HCT116 (cell line): ENCODE measurements at regions not wholly inside any gene's neighbourhood (a gene's known extent, or its start where the extent isn't known, plus 50 kb on each side); places are given as distances from the start of the nearest gene placed in this dataset.

Experiments used
- ATAC-seq: fragments of 200-7000 bp; cut with Tn5 transposase; 2 replicates; pipeline ENCODE4 v1.9.1; 2020; ENCODE audit warnings: mild to moderate bottlenecking, moderate library complexity
- BruUV-seq: library from RNA; stranded (reverse); fragments of 400-500 nt; replicated peaks from 2 replicates; lab custom pipeline; 2021; lab: Mats Ljungman, UMichigan
- CTCF ChIA-PET: fragments of 300-600 bp; sonication (Branson Sonifier 250); formaldehyde crosslinking; loops from one replicate; lab custom pipeline; 2021; ENCODE audit warnings: antibody characterized with exemption; lab: Charles Lee
- POLR2A ChIA-PET: fragments of 300-600, 350-600 bp; sonication (Branson Sonifier 250); formaldehyde crosslinking; loops from one replicate; lab custom pipeline; 2021; ENCODE audit warnings: antibody characterized with exemption; lab: Charles Lee
- RAD21 ChIA-PET, 2 experiments: fragments of 300-600 bp; sonication (Branson Sonifier 250); formaldehyde crosslinking; loops; one replicate each; lab custom pipeline; 2023; ENCODE audit warnings: low total read pairs in 2 of 2; ENCODE audit not compliant: uncharacterized antibody in 2 of 2, unreplicated experiment in 2 of 2, low non-redundant PET in 1 of 2; lab: Charles Lee
- DNase-seq: peaks from one replicate; pipeline ENCODE4 v3.0.0-alpha.2; 2010; ENCODE audit warnings: low read depth, low spot score
- H2AFZ ChIP-seq: fragments of 200-600 bp; shearing (Covaris generic), sonication (generic); 2 replicates; pipeline ENCODE4 v1.6.1; 2017; ENCODE audit warnings: low read depth, mixed run types, mixed read lengths, antibody characterized with exemption, low read length; ENCODE audit not compliant: poor library complexity, severe bottlenecking
- H3K27ac ChIP-seq: 2 replicates; pipeline ENCODE4 v1.5.1; 2012; ENCODE audit warnings: low read depth, low read length
- H3K27me3 ChIP-seq: fragments of 200-600 bp; sonication (generic); 2 replicates; pipeline ENCODE4 v1.6.1; 2016; ENCODE audit warnings: mixed run types, low read length, mixed read lengths; ENCODE audit not compliant: insufficient read depth
- H3K36me3 ChIP-seq, 2 experiments: fragments of 200-500 bp in 1 of 2; fragments of 200-600 bp in 1 of 2; sonication (Bioruptor generic) in 1 of 2; sonication (generic) in 1 of 2; 2 replicates each; pipeline versions ENCODE4 v1.5.1 to v1.6.1; 2014 to 2016; ENCODE audit warnings: low read length in 2 of 2, inconsistent platforms in 1 of 2, mixed read lengths in 1 of 2, mixed run types in 1 of 2; ENCODE audit not compliant: insufficient read depth in 2 of 2, control insufficient read depth in 1 of 2
- H3K4me1 ChIP-seq, 2 experiments: fragments of 200-600 bp in 1 of 2; sonication (generic) in 1 of 2; 2 replicates each; pipeline versions ENCODE4 v1.5.1 to v1.6.1; 2012 to 2017; ENCODE audit warnings: low read length in 2 of 2, inconsistent platforms in 1 of 2, mild to moderate bottlenecking in 1 of 2, mixed read lengths in 1 of 2, mixed run types in 1 of 2, moderate library complexity in 1 of 2; ENCODE audit not compliant: insufficient read depth in 2 of 2, control insufficient read depth in 1 of 2
- H3K4me2 ChIP-seq: fragments of 200-600 bp; sonication (generic); 2 replicates; pipeline ENCODE4 v1.6.1; 2017; ENCODE audit warnings: mixed run types, low read length, mixed read lengths
- H3K4me3 ChIP-seq, 2 experiments: fragments of 200-600 bp in 1 of 2; sonication (generic) in 1 of 2; replicated peaks in 1 of 2; 2 replicates each; pipeline ENCODE4 v1.5.1; 2011 to 2016; ENCODE audit warnings: low read length in 2 of 2, control low read depth in 1 of 2, low read depth in 1 of 2, mild to moderate bottlenecking in 1 of 2, mixed read lengths in 1 of 2, mixed run types in 1 of 2
- H3K79me2 ChIP-seq: fragments of 200-600 bp; sonication (generic); 2 replicates; pipeline ENCODE4 v1.6.1; 2017; ENCODE audit warnings: mild to moderate bottlenecking, mixed run types, low read length, moderate library complexity, mixed read lengths; ENCODE audit not compliant: insufficient read depth
- H3K9ac ChIP-seq: fragments of 200-600 bp; sonication (generic); 2 replicates; pipeline ENCODE4 v1.6.1; 2016; ENCODE audit warnings: low read length, mixed read lengths
- H3K9me2 ChIP-seq: fragments of 200-600 bp; sonication (generic), shearing (Covaris generic); 2 replicates; pipeline ENCODE4 v1.6.1; 2017; ENCODE audit warnings: mixed run types, mild to moderate bottlenecking, moderate library complexity; ENCODE audit not compliant: insufficient read depth
- H3K9me3 ChIP-seq, 2 experiments: fragments of 200-500 bp in 1 of 2; fragments of 200-600 bp in 1 of 2; sonication (Bioruptor generic) in 1 of 2; sonication (generic) in 1 of 2; 2 replicates each; pipeline ENCODE4 v1.6.1; 2014 to 2017; ENCODE audit warnings: low read length in 2 of 2, mixed read lengths in 2 of 2, inconsistent platforms in 1 of 2, low read depth in 1 of 2, mild to moderate bottlenecking in 1 of 2, mixed run types in 1 of 2, moderate library complexity in 1 of 2; ENCODE audit not compliant: control insufficient read depth in 1 of 2, insufficient read depth in 1 of 2
- H4K20me1 ChIP-seq: fragments of 200-600 bp; sonication (generic), shearing (Covaris generic); 2 replicates; pipeline ENCODE4 v1.6.1; 2017; ENCODE audit warnings: mixed run types, mild to moderate bottlenecking, moderate library complexity; ENCODE audit not compliant: insufficient read depth
- CBX3 ChIP-seq: IDR thresholded peaks from 2 replicates; pipeline ENCODE4 v1.6.1; 2012; ENCODE audit warnings: low read depth
- EGR1 ChIP-seq: IDR thresholded peaks from 2 replicates; pipeline ENCODE4 v1.6.1; 2012; ENCODE audit warnings: low read depth
- EZH2phosphoT487 ChIP-seq: fragments of 200-600 bp; IDR thresholded peaks from 2 replicates; pipeline ENCODE4 v1.6.1; 2018; ENCODE audit warnings: antibody characterized with exemption, borderline replicate concordance
- JUND ChIP-seq: IDR thresholded peaks from 2 replicates; pipeline ENCODE4 v1.6.1; 2012
- POLR2AphosphoS5 ChIP-seq: IDR thresholded peaks from 2 replicates; pipeline ENCODE4 v1.6.1; 2011; ENCODE audit warnings: mild to moderate bottlenecking, low read depth, low read length, moderate library complexity
- RAD21 ChIP-seq: IDR thresholded peaks from 2 replicates; pipeline ENCODE4 v1.6.1; 2012; ENCODE audit warnings: low read depth, mild to moderate bottlenecking
- SIN3A ChIP-seq: IDR thresholded peaks from 2 replicates; pipeline ENCODE4 v1.6.1; 2012; ENCODE audit warnings: low read depth
- SP1 ChIP-seq: IDR thresholded peaks from 2 replicates; pipeline ENCODE4 v1.6.1; 2012; ENCODE audit warnings: low read depth
- SRF ChIP-seq: IDR thresholded peaks from 2 replicates; pipeline ENCODE4 v1.6.1; 2012; ENCODE audit warnings: low read depth
- TCF7L2 ChIP-seq: IDR thresholded peaks from 2 replicates; pipeline ENCODE4 v1.7.0; 2011; ENCODE audit warnings: borderline replicate concordance, inconsistent platforms; ENCODE audit not compliant: insufficient read depth, insufficient read length; ENCODE audit errors: extremely low read depth
- ZNF274 ChIP-seq: fragments of 200-500 bp; sonication (Bioruptor generic); IDR thresholded peaks from 2 replicates; pipeline ENCODE4 v1.6.1; 2014; ENCODE audit warnings: mild to moderate bottlenecking, low read depth, low read length, inconsistent platforms
- intact Hi-C: fragments of 100-400 bp; cut with micrococcal nuclease; formaldehyde crosslinking; loops from 2 replicates; pipeline ENCODE4 v1.10.0; 2022
- TF ChIP-seq, protein P1 (sequence below), 3 experiments: fragments of 200-600 bp in 1 of 3; sonication (generic) in 1 of 3; IDR thresholded peaks in 2 of 3; conservative IDR thresholded peaks in 1 of 3; 2 replicates each; pipeline ENCODE4 v1.5.1; 2012 to 2017; ENCODE audit warnings: low read depth in 2 of 3, low read length in 2 of 3, antibody characterized with exemption in 1 of 3, borderline replicate concordance in 1 of 3, control low read depth in 1 of 3, mild to moderate bottlenecking in 1 of 3, mixed read lengths in 1 of 3, mixed run types in 1 of 3, moderate library complexity in 1 of 3; ENCODE audit not compliant: insufficient read depth in 1 of 3
- TF ChIP-seq, protein P2 (sequence below): IDR thresholded peaks from 2 replicates; pipeline ENCODE4 v1.6.1; 2011; ENCODE audit warnings: mild to moderate bottlenecking, low read length, moderate library complexity; ENCODE audit not compliant: insufficient replicate concordance; ENCODE audit errors: extremely low read depth

DNA sequence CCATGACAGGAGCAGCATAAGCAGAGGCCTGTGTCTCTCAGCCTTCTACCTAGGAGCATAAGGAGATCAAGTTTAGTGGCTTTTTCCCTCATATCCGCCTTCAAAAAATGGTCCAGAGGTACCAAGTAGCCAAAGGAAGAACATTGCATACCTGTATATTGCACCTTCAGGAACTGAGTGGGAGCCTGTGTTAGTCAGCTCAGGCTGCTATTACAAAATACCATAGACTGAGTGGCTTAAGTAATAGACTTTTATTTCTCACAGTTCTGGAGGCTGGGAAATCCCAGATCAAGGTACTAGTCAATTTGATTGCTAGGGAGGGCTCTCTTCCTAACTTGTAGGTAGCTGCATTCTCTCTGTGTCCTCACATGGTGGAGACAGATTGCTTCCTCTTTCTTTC is 597.4 kb upstream of the PTGER4 start:
- TF ChIP-seq RAD21, result no peak
- TF ChIP-seq, protein P1, sequence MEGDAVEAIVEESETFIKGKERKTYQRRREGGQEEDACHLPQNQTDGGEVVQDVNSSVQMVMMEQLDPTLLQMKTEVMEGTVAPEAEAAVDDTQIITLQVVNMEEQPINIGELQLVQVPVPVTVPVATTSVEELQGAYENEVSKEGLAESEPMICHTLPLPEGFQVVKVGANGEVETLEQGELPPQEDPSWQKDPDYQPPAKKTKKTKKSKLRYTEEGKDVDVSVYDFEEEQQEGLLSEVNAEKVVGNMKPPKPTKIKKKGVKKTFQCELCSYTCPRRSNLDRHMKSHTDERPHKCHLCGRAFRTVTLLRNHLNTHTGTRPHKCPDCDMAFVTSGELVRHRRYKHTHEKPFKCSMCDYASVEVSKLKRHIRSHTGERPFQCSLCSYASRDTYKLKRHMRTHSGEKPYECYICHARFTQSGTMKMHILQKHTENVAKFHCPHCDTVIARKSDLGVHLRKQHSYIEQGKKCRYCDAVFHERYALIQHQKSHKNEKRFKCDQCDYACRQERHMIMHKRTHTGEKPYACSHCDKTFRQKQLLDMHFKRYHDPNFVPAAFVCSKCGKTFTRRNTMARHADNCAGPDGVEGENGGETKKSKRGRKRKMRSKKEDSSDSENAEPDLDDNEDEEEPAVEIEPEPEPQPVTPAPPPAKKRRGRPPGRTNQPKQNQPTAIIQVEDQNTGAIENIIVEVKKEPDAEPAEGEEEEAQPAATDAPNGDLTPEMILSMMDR (IDR thresholded peaks at IDR 0.05 in 2 of 3, conservative IDR thresholded peaks at IDR 0.05 in 1 of 3; ENCODE audit: borderline replicate concordance in 1 of 3, insufficient read depth in 1 of 3, low read depth in 2 of 3, low read length in 2 of 3), result no peak
- TF ChIP-seq SP1, result no peak
- TF ChIP-seq POLR2AphosphoS5, result no peak
- TF ChIP-seq SRF, result no peak
- TF ChIP-seq JUND, result no peak
- TF ChIP-seq EGR1, result no peak
- TF ChIP-seq SIN3A, result no peak
- TF ChIP-seq, protein P2, sequence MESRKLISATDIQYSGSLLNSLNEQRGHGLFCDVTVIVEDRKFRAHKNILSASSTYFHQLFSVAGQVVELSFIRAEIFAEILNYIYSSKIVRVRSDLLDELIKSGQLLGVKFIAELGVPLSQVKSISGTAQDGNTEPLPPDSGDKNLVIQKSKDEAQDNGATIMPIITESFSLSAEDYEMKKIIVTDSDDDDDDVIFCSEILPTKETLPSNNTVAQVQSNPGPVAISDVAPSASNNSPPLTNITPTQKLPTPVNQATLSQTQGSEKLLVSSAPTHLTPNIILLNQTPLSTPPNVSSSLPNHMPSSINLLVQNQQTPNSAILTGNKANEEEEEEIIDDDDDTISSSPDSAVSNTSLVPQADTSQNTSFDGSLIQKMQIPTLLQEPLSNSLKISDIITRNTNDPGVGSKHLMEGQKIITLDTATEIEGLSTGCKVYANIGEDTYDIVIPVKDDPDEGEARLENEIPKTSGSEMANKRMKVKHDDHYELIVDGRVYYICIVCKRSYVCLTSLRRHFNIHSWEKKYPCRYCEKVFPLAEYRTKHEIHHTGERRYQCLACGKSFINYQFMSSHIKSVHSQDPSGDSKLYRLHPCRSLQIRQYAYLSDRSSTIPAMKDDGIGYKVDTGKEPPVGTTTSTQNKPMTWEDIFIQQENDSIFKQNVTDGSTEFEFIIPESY, result no peak
- TF ChIP-seq TCF7L2, result no peak
- TF ChIP-seq CBX3, result no peak
- no peak for TF ChIP-seq ZNF274
- no peak for TF ChIP-seq EZH2phosphoT487
- ChIA-PET CTCF (no interaction called here), RAD21 (no interaction called here), POLR2A (no interaction called here)
- Histone ChIP-seq H3K36me3 (no peaks in the 10 kb centered on the region), H3K27me3 (no peaks in the 10 kb centered on the region), H3K27ac (no peak overlapping the region), H3K4me1 (no peaks in the 10 kb centered on the region), H4K20me1 (no peaks in the 10 kb centered on the region), H2AFZ (no peak overlapping the region), H3K9me2 (no peaks in the 10 kb centered on the region), H3K4me2 (no peak overlapping the region), H3K9ac (no peak overlapping the region), H3K79me2 (no peaks in the 10 kb centered on the region), H3K9me3 (no peaks in the 10 kb centered on the region), H3K4me3 (no peak overlapping the region)
- intact Hi-C loops, result no loop called here
- ATAC-seq, result no peak
- BruUV-seq, result no TSS peak
- no peak for DNase-seq
